ENCODE measurements at regions not wholly inside any gene's neighbourhood (a gene's known extent, or its start where the extent isn't known, plus 50 kb on each side); places are given as distances from the start of the nearest gene placed in this dataset.

- TF ChIP-seq CTCF (IDR thresholded peaks at IDR 0.05), result no peak
- no peak for TF ChIP-seq POLR2A (IDR thresholded peaks at IDR 0.05)
Measured at GRCh38 chr18:10381951-10382350, 72.5 kb upstream of the APCDD1 start.

Data from prostate gland (tissue), 2 donors.